ENCODE measurements at regions not wholly inside any gene's neighbourhood (a gene's known extent, or its start where the extent isn't known, plus 50 kb on each side); places are given as distances from the start of the nearest gene placed in this dataset.

DNA sequence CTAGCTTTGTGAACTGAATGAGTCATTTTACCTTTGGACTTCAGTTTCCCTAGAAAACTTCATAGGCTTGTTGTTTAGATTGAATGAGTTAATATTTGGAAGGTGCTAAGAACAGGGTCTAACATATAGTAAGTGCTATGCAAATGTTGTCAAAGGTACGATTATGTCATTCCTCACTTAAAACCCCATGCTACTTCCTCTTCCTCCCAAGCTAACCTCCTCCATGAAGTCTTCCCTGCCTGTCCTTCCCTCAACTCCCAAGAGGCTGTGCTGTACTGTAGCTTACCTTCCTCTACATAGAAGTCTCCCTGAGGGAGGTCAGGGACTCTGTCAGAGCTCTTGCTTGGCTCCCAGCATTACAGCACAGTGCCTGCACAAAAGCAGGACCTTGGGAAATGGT is 103.4 kb upstream of the PJA1 start:
- no peak overlapping the region for H3K4me3 ChIP-seq (ENCODE audit: low read length)
- no peak for DNase-seq (ENCODE audit: low read depth)
- TF ChIP-seq, protein P1, sequence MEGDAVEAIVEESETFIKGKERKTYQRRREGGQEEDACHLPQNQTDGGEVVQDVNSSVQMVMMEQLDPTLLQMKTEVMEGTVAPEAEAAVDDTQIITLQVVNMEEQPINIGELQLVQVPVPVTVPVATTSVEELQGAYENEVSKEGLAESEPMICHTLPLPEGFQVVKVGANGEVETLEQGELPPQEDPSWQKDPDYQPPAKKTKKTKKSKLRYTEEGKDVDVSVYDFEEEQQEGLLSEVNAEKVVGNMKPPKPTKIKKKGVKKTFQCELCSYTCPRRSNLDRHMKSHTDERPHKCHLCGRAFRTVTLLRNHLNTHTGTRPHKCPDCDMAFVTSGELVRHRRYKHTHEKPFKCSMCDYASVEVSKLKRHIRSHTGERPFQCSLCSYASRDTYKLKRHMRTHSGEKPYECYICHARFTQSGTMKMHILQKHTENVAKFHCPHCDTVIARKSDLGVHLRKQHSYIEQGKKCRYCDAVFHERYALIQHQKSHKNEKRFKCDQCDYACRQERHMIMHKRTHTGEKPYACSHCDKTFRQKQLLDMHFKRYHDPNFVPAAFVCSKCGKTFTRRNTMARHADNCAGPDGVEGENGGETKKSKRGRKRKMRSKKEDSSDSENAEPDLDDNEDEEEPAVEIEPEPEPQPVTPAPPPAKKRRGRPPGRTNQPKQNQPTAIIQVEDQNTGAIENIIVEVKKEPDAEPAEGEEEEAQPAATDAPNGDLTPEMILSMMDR (IDR thresholded peaks at IDR 0.05; ENCODE audit: insufficient read depth, low read depth, low read length, missing control alignments) = no peak

DNA sequence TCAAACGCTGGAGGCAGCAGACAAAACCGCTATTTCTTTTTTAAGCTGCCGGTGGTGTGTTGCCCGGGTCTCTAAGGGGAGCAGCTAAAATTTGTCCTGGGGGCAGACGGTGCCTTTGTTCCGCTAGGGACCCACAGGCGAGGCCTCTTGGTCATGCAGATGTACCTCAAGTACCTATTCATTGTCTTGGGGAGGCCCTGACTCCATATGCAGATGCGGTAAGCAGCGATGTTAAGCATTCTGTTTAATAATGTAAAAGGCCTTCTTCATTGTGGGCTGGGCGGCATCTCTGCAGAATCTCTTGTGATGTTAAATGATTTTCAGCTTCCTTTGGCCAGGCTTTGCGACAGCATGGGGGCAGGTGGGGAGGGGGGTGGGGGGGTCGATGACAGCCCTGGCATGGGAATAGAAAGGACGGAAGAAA is 98.9 kb upstream of the PJA1 start:
- TF ChIP-seq, protein P1 (IDR thresholded peaks at IDR 0.05; ENCODE audit: insufficient read depth, low read depth, low read length, missing control alignments) = no peak
- no peak for DNase-seq (ENCODE audit: low read depth)
- H3K4me3 ChIP-seq (ENCODE audit: low read length) = no peak overlapping the region

DNA sequence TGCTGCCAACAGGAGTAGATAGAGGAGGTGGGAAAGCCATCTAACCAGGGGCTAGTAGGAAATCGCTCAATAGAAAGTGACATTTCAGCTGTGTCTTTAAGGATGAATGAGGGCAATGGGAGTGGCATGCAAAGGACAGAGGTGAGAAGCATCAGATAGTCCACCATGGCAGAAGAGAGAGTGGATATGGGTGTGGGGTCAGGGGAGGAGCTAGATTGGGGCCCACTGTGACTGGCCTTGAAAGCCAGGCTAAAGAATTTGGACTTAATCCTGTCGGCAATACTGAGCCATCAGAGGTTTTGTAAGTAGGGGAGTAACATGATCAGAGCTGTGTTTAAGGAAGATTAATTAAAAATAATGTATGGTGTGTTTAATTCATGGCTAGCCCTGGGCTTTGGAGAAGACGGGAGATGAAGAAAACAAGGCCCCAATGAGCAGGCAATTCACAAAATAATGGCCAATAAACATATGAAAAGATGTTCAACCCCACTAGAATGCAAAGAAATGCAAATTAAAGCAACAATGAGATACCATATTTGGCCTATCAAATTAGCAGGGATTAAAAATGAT is 98.1 kb upstream of the PJA1 start:
- TF ChIP-seq, protein P1 (IDR thresholded peaks at IDR 0.05; ENCODE audit: insufficient read depth, low read depth, low read length, missing control alignments) = no peak
- no peak overlapping the region for H3K4me3 ChIP-seq (ENCODE audit: low read length)
- no peak for DNase-seq (ENCODE audit: low read depth)

DNA sequence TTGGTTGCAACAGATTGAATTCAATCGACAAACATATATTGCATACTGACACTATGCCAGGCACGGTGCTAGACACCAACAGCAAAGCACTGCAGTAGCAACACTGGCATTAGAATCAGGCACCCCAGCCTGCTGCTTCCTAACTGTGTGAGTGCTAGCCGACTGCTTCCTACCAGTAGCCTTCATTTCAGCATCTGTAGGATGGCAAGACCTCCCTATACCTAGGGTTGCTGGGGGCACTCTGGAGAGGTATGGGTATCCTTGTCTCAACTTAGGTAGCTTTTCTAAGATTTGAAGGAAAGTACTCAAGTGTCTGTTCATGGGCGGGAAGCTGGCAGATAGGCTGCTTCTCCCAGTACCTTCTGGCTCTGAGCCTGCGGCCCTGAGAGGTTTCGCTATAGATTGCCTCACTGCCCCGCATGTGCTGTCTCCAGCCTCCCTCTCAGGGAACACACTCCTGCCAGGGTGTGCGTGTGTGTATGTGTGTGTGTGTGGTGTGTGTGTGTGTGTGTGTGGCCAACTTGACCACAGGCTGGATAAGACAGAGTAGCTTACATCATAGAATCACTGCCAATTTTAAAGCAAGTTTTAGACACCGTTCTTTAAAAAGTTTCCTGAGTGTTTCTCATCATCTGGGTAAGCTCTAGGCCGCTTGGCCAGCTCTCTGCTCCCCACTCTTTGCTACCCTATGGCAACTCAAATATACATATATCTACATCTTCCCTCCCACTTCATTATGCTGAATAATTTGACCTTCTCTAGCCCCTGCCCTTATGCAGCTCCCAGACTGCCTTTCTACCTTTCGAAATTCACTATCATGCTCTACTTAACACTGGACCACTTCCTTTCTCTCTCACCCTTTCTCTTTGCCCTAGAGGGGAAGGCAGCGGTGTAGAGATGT is 97.0 kb upstream of the PJA1 start:
- peak; percentile 27 for DNase-seq (ENCODE audit: low read depth)
- H3K4me3 ChIP-seq (ENCODE audit: low read length) = no peak overlapping the region
- TF ChIP-seq, protein P1 (IDR thresholded peaks at IDR 0.05; ENCODE audit: insufficient read depth, low read depth, low read length, missing control alignments) = no peak

DNA sequence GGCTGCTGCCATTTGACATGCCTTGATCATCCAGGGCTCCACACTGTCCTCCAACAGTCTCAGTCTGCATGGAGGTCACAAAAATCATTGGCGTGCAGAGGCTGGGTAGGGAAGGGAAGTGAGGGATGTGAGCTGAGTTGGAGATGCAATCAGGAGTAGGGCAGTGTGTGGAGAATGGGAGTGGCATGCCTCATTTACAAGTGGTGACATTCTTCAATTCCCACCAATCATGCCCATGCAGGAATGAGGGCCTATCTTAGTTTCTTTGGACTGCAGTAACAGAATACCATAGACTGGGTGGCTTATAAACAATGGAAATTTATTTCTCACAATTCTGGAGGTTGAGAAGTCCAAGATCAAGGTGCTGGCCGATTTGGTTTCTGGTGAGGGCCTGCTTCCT is 94.9 kb upstream of the PJA1 start:
- H3K4me3 ChIP-seq (ENCODE audit: low read length) = no peak overlapping the region
- TF ChIP-seq, protein P1 (IDR thresholded peaks at IDR 0.05; ENCODE audit: insufficient read depth, low read depth, low read length, missing control alignments) = no peak
- DNase-seq (ENCODE audit: low read depth) = no peak

DNA sequence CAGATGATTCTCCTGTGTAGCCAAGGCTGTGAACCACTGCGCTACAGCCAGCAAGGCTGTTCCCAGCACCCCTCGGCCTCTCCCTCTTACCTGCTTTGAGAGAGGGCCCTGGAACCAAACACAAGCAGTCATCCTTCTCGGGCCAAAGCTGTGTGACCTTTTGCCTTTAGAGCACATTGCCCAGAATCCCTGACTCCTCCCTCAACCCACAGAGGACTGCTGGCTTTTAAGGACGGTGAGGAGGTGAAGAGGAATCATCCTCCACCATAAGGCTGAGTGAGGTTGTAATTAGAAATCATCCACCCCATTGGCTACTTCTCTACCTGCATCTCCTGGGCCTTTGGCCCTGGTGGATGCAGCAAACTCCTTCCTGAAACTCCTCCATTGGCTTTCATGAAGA is 93.6 kb upstream of the PJA1 start:
- TF ChIP-seq, protein P1 (IDR thresholded peaks at IDR 0.05; ENCODE audit: insufficient read depth, low read depth, low read length, missing control alignments) = no peak
- no peak overlapping the region for H3K4me3 ChIP-seq (ENCODE audit: low read length)
- no peak for DNase-seq (ENCODE audit: low read depth)
